ENCODE measurements at regions not wholly inside any gene's neighbourhood (a gene's known extent, or its start where the extent isn't known, plus 50 kb on each side); places are given as distances from the start of the nearest gene placed in this dataset.

DNA sequence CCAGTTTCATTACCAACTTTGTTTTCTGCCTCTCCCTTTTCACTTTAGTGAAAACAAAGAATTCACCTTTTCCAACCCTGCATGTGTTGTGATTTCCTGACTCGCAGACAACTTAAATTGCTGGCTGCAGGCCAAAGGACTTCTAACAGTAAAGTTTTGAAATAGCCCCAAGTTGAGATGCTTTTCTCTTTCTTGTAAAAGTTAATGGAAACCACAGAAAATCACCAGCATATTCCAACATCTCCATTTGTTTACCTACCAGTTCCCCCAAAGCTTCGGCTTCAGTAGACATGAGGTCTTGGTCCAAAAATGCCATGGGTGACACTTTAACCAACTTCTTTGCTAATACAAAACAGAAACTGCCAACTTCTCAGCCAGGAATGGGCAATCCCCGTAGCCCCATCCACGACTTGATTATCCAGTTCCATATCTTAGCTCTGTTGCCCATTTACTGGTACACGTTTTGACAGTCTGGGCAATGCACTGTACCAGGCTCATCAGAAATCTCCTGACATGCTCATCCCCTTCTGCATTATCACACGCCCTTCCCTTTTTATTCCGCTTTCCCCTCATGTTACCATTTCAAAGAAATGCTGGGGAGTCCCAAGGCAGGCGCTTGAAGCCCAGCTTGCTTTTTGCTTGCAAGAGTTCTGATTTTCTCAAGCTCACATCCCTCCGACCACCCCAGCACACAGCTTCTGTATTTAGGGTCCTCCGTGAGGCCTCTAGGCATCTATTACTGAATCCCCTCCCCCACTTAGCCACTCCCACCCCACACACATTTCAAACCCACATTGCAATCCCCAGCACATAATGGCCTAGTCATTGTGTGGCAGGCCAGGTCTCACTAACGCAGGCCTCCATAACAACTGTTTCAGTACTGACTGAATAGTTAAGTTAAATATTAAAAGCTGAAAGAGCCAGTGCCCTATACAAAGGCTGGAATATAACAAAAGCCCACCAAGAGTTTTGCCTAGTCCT is 137.9 kb upstream of the S100G start:
- no peak for DNase-seq (ENCODE audit: low spot score)

DNA sequence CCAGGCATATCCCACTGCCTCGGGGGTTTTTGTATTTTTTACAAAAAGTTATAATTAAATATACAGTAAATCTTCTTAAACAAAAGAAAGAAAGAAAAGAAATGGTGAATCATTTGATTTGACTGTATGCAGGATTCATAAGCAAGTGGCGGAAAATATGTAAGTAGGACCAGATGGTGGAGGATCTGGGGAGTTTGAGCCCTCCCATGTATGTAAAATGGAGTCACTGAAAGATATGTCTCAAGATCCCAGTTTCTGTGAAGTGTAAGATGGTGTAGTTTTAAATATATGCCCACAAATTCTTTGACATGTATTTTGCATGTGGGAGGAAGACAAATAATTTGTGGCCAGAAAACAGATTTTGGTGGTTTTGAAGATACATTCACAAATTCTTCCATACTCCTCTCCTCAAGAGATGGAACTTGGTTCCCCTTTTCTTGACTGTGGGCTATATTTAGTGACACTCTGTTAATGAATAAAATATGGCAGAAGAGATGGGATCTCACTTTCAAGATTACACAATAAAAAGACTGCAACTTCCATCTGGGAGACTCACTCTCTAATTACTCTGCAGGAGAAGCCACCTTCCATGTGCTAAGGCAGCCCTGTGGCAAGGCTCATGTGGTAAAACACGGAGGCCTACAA is 133.6 kb upstream of the S100G start:
- no peak for DNase-seq (ENCODE audit: low spot score)

DNA sequence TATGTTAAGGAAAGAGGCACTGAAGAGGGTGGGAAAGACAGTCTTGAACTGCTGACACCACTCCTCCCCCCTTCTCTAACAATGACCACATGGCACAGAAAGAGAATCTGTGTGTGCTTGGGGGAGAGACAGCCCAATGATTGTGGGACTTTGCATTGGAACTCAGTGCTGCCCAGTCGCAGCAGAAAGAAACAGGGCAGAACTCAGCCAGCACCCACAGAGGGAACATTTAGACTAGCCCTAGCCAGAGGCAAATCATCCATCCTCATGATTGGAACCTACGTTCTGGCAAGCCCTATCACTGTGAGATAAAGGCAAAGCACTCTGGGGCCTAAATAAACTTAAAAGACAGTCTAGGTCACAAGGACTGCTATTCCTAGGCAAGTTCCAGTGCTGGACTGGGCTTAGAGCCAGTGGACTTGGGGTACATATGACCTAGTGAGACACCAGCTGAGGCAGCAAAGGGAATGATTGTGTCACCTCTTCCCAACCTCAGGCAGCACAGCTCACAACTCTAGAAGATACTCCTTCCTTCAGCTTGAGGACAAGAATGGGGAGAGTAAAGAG is 132.8 kb upstream of the S100G start:
- no peak for DNase-seq (ENCODE audit: low spot score)

DNA sequence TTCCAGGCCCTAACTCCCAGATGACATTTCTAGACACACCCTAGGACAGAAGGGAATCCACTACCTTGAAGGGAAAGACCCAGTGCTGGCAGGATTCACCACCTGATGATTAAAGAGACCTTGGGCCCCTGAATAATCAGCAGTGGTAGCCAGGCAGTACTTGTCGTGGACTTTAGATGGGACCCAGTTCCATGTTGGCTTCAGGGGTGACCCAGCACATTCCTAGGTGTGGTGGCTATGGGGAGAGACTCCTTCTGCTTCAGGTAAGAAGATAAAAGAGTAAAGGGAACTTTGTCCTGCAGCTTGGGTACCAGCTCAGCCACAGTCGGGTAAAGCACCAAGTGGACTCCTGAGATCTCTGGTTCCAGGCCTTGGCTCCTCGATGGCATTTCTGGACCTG is 131.8 kb upstream of the S100G start:
- DNase-seq (ENCODE audit: low spot score), result no peak

DNA sequence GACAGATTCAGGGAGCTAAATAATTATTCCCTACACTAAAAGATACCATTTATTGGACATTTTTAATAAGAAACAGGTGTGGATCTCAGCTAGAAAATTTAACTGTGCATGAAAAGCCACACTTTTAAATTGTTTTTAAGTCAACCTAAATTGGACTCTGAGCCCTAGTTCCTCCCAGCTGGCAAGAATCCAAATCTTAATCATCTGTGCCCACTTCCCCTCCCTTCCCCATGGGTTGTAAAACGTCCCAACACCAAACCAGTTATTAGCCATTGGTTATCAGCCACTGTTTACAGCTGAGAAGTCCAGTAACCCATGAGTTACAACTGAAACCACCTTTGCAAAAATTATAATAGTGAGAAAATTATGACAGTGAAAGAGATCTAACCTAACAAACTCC is 125.6 kb upstream of the S100G start:
- no peak for DNase-seq (ENCODE audit: low spot score)

DNA sequence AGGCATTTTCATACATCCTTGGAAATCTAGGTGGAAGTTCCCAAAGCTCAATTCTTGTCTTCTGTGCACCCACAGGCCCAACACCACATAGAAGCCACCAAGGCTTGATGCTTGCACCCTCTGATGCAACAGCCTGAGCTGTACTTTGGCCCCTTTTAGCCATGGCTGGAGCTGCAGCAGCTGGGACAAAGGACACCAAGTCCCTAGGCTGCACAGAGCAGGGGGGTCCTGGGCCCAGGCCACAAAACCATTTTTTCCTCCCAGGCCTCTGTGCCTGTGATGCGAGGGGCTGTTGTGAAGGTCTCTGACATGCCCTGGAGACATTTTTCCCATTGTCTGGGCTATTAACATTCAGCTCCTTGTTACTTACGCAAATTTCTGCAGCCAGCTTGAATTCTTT is 124.0 kb upstream of the S100G start:
- no peak for DNase-seq (ENCODE audit: low spot score)

DNA sequence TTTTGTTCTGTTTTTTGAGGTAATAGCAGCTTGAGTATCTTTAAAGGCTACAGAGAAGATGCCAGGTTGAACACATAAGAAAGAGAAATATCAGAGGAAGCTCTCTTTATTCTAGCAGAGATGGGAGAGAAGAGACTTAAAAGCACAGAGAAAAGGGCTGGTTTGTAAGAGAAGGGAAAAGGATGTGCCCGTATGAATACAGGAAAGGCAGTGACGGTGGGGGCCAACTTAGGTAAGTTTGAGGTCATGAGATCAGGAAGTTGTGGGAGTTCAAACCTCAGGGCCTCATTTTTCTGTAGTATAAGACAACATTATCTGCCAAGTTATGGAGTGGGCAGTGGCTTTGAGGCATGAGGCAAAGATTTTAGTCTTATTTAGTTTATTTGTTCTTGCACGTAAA is 121.3 kb upstream of the S100G start:
- DNase-seq (ENCODE audit: low spot score), result no peak

Measured in HuH-7.5 (cell line).